GM18498 (cell line): ENCODE measurements at regions not wholly inside any gene's neighbourhood (a gene's known extent, or its start where the extent isn't known, plus 50 kb on each side); places are given as distances from the start of the nearest gene placed in this dataset.

Experiments
- ATAC-seq: cut with Tn5 transposase; IDR thresholded peaks from one replicate; pipeline ENCODE4 v1.9.1; 2021; ENCODE audit warnings: mild to moderate bottlenecking, moderate library complexity; ENCODE audit not compliant: unreplicated experiment

DNA sequence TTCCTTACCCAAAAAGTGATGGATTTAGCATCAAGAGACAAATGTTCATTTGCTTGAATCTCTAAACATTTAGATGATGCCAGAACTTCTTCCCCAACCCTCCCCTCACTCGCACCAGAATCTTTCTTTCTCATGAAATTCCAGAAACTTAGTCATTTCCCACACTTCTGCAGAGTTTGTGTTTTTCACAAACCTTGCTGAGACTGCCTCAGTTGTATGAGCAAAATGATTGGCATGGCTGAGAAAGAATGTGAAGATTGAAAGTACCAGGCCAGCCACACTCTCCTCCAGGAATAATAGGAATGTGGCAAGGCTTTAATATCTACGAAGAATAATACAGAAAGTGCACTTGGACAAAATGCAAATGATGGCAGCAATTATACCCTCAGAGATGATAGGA, 428.3 kb upstream of the CDH6 start:
- no peak for ATAC-seq

DNA sequence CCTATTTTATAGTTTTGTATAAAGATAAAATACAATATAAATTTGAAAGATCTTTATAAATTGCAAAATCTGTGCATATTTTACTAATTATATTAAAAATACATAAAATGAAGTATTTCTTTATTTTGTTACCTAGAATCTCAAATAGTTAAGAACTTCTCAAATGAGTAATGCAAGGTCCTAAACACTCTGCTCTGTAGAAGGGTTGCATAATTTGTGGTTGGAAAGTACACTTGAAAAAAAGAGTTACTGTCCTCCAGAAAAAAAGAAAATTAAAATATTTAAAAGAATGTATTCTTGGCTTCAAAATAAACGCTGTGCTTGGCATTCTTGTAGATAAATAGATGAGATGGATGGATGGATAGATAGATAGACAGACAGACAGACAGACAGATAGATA, 428.8 kb upstream of the CDH6 start:
- ATAC-seq = no peak

DNA sequence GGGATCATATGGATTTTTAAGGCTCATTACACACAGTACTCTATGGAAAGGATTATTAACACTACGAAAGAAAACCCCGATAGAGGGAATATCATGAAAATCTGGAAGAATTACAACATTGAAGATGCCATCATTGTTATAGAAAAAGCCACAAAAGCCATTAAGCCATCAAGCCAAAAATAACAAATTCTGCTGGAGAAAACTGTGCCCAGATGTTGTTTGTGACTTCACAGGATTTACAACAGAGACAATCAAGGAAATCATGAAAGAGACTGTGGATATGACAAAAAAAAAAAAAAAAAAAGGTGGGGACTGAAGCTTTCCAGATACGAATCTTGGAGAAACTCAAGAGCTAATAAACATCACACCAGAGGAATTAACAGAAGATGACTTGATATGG, 433.8 kb upstream of the CDH6 start:
- no peak for ATAC-seq

DNA sequence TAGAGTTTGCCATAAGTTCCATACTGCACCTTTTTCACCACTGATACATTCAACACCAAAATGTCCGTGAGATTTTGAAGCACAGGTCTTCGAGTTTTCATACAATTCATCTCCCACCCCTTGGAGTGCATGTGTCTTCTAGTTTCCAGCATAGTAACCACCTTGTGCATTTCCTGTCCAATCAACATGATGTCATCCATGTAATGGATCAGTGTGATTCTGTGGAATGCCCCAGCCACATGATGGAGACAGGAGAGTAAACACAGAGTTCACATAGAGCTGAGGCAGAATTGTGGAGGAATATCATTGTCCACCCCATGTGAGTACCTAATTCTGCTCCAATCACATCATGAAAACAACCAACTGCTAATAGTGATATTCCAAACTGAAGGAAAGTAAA, 441.5 kb upstream of the CDH6 start:
- no peak for ATAC-seq

DNA sequence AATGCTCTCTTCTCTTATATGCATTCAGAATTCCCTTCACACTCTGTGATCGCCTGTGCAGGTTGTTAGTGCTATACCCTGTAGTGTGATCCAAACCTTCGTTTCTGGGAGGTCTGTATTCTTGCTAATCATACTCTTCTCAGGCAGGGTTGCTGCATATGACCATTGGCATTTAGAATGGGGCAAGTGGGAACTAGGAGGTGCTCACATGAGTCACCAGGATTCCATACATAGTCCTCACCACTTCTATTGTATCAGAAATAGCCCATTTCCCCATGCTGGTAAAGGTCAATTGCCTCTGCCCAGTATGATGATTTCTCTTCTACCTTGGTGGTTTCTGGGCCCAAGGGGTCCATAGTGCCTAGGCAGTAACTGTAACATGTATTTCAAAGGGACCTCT, 443.5 kb upstream of the CDH6 start:
- ATAC-seq = no peak

DNA sequence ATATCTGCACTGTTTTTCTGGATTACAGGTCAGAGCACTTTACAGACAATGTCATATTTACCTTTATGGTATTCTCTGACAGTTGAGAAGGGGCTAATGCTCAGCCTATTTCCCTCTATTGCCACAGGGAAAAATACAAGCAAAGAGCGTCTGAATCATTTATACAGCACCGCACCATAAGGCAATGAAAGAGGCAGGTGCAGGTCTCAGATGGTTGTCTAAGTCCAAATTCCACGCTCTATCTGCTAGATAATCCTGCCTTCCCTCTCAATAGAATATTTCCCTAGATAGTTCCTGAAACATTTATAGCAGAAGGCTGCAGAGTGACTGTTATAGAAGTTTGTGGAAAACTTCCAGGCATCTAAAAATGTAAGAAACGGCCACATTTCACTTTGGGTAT, 446.1 kb upstream of the CDH6 start:
- ATAC-seq = no peak

DNA sequence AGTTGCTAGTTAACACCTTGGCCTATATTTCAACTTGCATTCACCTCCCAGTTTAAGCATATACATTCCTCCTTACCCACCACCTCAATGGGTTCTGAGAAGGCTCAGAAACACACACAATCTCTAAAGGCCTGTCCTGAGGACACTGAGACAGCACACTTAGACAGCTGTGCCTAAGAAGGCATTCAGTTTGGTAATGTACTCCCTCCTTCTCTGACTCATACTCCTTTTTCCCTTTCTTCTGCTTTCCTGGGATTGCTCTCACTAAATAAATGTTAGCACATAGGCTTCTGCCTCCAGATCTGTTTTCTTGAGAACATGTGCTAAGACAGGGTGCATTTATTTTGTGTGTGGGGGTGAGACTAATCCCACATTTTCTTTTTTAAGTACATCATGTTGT, 456.8 kb upstream of the CDH6 start:
- ATAC-seq = no peak

DNA sequence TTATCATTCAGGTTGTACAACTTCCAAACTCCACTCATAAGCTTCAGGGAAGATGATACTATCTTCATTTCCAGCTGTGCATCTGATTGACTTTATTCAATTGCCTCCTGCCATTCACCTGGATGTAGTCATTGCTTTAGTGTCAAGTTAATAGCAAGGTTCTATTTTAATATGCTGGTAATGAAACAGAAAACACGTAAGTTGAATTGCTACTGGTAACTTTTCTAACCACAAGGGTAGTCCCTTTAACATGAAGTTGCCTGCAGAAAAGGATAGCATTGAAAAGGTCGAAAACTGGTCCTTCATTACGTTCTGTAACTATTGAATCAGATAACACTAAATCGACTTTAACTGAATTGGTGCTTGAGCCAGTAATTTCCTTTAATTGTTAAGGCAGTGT, 459.4 kb upstream of the CDH6 start:
- no peak for ATAC-seq

DNA sequence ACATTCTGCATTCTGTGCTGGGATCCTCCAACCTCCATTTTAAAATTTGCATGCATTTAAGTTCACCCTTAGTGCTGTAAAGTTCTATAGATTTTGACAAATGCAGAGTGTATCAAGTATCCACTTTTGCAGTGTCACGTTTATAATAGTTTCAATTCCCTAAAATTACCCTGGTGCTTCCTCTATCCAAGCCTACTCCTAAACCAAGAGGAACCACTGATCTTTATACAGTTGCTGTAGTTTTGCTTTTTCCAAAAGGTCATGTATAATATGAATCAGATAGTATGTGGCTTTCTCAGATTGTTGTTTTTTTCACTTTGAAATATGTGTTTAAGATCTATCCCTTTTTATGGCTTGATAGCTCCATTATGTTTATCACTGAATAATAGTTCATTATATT, 468.4 kb upstream of the CDH6 start:
- no peak for ATAC-seq

DNA sequence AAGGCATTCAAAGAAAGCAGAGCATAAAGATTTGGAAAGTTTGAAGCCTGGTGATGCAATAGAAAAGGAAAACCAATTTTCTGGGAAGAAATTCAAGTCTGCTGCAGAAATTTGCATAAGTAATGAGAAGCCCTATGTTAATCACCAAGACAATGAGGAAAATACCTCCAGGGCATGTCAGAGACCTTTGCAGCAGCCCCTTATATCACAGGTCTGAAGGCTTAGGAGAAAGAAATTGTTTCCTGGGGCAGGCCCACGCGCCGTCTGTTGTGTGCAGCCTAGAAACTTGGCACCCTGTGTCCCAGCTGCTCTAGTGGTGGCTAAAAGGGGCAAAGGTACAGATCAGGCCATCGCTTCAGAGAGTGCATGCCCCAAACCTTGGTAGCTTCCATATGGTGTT, 495.3 kb upstream of the CDH6 start:
- no peak for ATAC-seq

DNA sequence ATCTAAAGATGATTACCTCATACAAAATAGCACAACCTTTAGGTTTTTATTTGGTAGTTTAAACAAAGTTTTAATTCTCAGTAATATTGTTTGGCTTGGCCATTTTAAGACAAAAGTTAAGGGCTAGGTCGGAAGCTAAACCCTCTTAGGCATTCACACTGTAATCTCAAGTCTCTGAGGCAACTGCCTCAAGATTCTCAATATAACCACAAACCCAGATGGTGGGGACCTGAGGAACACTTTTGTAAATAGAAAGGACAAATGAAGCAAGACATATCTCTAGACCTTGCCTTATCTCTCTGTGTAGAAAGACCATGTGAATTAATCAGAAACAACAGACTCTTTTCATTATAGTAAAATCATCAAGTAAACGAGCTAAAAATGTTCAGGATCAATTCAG, 500.2 kb upstream of the CDH6 start:
- no peak for ATAC-seq

DNA sequence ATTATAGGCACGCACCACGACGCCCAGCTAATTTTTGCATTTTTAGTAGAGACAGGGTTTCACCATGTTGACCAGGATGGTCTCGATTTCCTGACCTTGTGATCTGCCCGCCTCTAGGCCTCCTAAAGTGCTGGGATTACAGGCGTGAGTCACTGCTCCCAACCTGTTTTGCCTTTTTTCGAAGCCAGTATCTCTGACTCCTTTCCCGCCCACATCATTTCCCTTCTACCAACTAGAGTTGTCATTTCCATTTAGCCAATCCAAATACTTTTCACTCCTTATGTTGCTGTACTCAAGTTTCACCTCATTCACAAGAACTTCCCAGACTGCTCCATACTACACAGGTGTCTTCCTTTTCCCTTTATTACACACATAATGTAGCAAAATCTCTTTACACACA, 502.6 kb upstream of the CDH6 start:
- ATAC-seq = no peak

DNA sequence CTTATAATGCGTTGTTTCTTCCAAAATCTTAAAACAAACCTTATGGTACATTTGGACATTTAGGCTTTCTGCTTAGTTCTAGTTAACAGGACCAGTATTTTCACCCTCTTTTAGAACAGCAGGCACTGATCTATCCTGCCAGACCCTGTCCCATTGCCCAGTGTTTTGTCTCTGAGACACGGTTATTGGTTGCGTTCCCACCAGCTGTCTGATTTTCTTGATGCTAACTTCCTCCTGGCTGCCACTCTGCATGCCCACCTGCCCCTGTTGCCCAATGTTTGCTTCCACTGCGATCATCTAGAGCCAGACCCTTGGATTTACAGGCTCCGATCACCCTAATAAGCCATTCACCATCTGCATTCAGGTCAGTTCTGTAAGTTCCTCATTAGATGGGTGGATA, 506.0 kb upstream of the CDH6 start:
- no peak for ATAC-seq

DNA sequence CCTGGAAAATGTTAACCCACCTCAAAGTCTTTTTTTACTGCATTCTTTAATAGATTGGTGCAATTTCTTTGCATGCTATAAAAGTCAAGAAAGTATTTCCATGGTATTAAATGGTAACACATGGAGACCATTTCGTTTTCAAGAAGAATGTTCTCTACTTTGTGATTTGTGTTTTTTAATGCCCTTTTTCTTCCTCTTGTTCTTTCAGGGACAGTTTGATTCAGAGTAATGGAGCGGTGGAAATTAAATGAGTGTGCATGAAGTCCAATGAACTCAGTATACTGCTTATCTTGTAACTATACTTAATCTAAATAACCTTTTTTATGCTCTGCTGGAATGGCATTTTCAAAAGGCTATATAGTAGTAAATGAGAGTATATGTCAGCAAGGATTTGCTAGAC, 507.0 kb upstream of the CDH6 start:
- ATAC-seq = no peak

DNA sequence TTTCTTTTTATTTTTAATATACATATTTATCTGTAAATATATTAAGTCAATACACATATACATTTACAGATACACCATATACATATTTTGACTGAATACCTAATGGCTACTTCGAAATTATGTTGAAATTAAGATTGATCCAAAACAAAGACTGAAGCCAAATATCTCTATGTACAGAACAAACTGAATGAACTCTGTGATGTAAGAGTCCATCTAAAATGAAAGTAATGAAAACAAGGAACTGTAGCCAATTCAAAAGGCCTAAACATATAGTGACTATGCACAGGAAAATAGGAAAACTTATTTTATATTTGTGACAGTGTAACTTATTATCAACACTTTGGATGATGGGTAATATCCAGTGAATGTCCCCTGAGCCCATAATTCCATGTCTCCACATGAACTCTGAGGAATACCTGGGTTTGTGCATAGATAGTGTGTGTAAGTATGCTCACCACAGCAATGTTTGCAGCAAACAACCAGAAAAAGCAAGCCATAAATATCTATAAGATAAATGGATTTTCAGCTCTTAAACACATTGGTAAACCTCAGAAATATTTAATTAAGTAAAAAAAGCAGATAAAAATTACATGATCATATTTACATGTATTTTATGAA, 517.2 kb upstream of the CDH6 start:
- no peak for ATAC-seq

DNA sequence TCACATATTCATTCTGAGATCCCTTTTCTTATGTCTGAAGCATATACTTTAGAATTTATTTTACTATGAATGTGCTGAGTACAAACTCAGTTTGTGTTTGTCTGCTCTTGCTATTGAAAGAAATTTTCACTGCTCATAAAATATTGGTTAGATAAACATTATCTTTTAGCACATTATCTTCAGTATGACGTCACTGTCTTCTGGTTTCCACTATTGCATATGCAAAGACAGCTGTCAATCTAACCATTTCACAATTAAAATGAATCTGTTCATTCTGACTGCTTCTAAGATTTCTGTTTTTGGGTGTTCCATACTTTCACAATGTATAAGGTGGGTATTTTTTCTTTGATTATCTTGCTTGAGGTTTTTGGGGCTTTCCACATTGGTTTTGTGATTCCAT, 526.2 kb upstream of the CDH6 start:
- no peak for ATAC-seq

DNA sequence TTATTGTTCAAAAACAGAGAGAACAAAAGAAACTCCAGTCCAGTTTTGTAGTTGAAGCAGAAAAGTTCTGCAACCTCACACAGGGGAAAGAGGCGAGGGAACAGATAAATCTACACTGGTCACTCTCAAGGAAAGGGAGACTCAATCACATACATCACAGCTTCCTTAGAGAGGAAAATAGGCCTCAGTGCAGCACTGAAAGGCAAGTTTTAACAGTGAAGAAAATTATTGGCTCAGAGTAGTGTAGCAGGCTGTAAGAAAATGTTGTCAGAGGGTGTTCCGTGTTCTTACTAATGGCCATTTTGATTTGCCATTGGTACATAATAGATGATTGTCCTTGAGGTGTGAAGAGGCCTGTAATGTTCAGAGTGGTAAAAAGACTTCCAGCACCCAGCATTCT, 530.0 kb upstream of the CDH6 start:
- ATAC-seq = no peak

DNA sequence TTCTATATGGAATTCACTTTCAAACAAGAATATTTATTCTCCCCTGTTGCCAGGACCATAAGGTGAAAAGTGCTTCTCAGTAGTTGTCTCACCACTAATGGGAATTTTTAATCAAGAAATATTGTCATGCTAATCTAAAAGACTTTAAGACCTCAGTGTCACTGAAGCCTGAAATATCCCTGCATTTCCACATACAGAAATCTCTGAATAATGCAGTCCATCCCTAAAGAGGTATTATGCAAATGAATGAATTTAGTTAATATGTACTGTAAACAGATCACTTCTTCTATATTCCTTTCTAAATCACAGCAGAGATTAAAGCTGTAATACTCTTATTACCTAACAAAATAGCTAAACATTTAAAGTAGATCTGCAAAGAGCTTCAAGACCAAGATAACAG, 531.1 kb upstream of the CDH6 start:
- ATAC-seq = no peak

DNA sequence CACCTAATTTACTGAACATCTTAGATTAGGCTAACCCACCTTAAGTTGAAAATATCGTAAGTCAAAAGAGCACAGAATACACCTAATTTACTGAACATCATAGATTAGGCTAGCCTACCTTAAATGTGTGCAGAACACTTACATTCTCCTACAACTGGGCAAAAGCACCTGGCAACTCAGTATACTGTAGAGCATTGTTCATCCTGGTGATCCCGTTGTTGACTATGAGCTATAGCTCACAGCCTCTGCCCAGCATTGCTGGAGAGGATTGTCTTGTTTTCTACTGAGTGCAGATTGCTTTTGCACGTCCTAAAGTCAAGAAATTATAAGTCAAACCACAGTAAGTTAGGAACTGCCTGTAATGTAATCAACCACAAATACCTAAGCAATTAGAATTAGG, 531.8 kb upstream of the CDH6 start:
- no peak for ATAC-seq

DNA sequence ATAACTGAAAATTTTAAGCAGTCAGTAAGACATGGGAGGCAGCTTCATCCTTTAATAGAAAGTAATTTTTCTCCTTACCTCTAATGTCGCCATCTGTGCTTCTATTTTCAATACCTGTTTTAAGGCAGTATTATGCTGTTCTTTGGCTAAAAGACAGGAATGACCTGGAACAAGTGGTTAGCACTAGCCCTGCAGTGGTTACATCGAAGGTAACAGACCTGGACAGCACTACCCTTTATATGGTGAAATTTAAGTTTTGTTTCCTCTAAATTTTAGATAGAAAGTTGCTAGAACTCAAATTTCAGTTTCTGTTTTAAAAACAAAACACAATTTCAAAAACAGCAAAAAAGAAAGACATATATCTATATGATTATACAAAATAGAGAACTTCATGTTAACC, 534.1 kb upstream of the CDH6 start:
- ATAC-seq = no peak

DNA sequence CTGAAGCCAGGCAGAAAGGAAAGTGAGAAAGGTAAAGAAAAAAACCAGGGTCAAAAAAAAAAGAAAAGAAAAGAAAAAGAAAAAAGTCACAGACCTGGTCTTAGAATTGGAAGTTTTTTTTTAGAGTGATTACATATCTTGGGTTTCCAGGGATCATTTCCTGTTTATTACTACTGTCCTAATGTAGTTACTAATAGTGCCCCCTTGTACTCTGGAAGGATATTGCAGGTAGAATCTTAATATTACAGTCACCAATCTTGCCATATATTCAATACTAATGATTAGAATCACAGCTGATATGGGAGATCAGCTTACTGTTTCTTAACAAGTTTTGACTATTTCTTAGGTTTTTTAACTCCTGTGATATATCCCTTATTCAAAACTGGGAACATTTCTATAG, 543.2 kb upstream of the CDH6 start:
- ATAC-seq = no peak

DNA sequence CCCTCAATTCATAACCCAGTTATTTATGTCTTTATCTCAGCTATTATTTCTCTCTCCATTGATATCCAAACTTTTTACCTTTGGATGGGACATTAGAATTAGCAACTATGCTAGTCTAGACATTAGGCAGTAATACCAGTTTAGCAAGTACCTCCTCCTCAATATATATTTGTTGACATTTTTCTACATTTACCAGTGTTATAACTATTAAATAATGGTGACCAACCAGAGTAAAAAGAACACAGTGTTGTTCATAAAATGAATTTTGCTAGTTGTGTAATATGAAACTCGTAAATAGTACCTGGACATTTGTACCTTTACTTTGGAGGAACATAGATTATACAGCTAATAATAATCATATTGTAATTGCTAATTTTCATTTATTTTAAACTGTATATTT, 554.6 kb upstream of the CDH6 start:
- ATAC-seq = no peak

DNA sequence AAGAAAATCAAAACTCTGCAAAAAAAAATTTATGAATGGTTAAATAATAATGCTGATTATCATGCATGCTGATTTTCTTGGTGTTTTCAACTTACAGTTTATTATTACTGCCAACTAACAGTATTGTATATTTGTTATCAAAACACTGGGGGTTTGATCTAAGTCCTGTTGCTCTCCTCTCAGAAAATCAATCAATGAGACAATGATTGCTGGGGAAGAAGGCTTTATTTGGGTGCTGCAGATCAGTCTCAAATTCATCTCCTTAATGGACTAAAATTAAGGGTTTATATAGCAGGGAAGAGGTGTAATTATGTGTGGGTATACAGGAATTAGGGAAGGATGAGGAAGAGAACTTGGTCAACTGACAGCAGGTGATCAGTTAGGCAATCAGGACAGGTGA, 565.5 kb upstream of the CDH6 start:
- ATAC-seq = no peak

DNA sequence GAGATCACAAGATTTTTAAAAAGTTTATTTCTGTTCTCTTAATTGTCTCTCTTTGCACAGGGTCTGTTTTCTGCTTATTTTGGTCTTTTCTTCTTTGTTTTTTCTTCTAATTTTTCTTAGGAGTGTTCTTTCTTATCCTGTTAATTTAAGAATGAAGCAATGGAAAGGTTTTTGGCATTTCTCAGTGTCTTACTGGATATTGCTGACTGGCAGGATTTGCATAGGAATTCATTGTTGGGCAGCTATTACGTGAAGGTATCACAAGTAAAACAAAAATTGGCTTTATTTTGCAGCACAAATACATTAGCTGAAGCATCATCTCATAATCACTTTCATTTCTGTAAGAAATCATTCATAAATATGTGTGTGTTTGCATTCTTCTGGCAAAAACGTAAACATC, 566.9 kb upstream of the CDH6 start:
- ATAC-seq = no peak
